HG03575 (cell line): ENCODE measurements at regions not wholly inside any gene's neighbourhood (a gene's known extent, or its start where the extent isn't known, plus 50 kb on each side); places are given as distances from the start of the nearest gene placed in this dataset.
A peak's percentile ranks its signal among the peaks of the same experiment; 100 is the strongest.

Experiments
- ATAC-seq: cut with Tn5 transposase; IDR thresholded peaks from one replicate; pipeline ENCODE4 v1.9.1; 2021; ENCODE audit not compliant: unreplicated experiment, insufficient number of reproducible peaks, low FRiP score; ENCODE audit errors: extremely low read depth

- ATAC-seq: peak; percentile 41
Observed at GRCh38 chr12:92462049-92462448, 240.7 kb upstream of the PLEKHG7 start.

GRCh38 chr12:92459850-92460249 is 242.9 kb upstream of the PLEKHG7 start:
- ATAC-seq: no peak

- no peak for ATAC-seq
Observed at GRCh38 chr12:92458996-92459395, 243.8 kb upstream of the PLEKHG7 start.

- no peak for ATAC-seq
Observed at GRCh38 chr12:92457458-92458180, 245.2 kb upstream of the PLEKHG7 start.

GRCh38 chr12:92452763-92453162 is 250.0 kb upstream of the PLEKHG7 start:
- no peak for ATAC-seq

GRCh38 chr12:92446083-92446460 is 256.7 kb upstream of the PLEKHG7 start:
- ATAC-seq: no peak

- peak; percentile 78 for ATAC-seq
Observed at GRCh38 chr12:92445253-92446082, 257.3 kb upstream of the PLEKHG7 start.

GRCh38 chr12:92444763-92445162 is 258.0 kb upstream of the PLEKHG7 start:
- peak; percentile 12 for ATAC-seq

GRCh38 chr12:92442782-92443181 is 260.0 kb upstream of the PLEKHG7 start:
- no peak for ATAC-seq

GRCh38 chr12:92440072-92440471 is 262.7 kb upstream of the PLEKHG7 start:
- no peak for ATAC-seq

GRCh38 chr12:92439420-92439805 is 263.4 kb upstream of the PLEKHG7 start:
- no peak for ATAC-seq

GRCh38 chr12:92438641-92439419 is 264.0 kb upstream of the PLEKHG7 start:
- ATAC-seq: no peak

- ATAC-seq: no peak
Observed at GRCh38 chr12:92437452-92437851, 265.3 kb upstream of the PLEKHG7 start.

- ATAC-seq: no peak
Observed at GRCh38 chr12:92436856-92437255, 265.9 kb upstream of the PLEKHG7 start.

- ATAC-seq: no peak
Observed at GRCh38 chr12:92434607-92435025, 268.2 kb upstream of the PLEKHG7 start.

GRCh38 chr12:92432724-92433441 is 269.9 kb upstream of the PLEKHG7 start:
- peak; percentile 65 for ATAC-seq

- ATAC-seq: no peak
Observed at GRCh38 chr12:92431146-92431545, 271.6 kb upstream of the PLEKHG7 start.

GRCh38 chr12:92426332-92426731 is 276.5 kb upstream of the PLEKHG7 start:
- ATAC-seq: no peak

GRCh38 chr12:92425165-92425564 is 277.6 kb upstream of the PLEKHG7 start:
- no peak for ATAC-seq
